Caco-2 (cell line): ENCODE measurements at regions not wholly inside any gene's neighbourhood (a gene's known extent, or its start where the extent isn't known, plus 50 kb on each side); places are given as distances from the start of the nearest gene placed in this dataset.

Experiments
- BruUV-seq: library from RNA; stranded (reverse); fragments of 400-500 nt; replicated peaks from 2 replicates; lab custom pipeline; 2021; lab: Mats Ljungman, UMichigan
- CTCF ChIA-PET: fragments of 300-600 bp; sonication (Branson Sonifier 250); formaldehyde crosslinking; loops from one replicate; lab custom pipeline; 2022; ENCODE audit warnings: antibody characterized with exemption; lab: Charles Lee
- POLR2A ChIA-PET: fragments of 300-600 bp; sonication (Branson Sonifier 250); formaldehyde crosslinking; loops from one replicate; lab custom pipeline; 2022; ENCODE audit warnings: antibody characterized with exemption; lab: Charles Lee
- DNase-seq, 2 experiments: peaks; one replicate each; pipeline versions ENCODE4 v3.0.0 to v3.0.0-alpha.2; 2020 to 2022
- H3K27me3 ChIP-seq: replicated peaks from 2 replicates; pipeline ENCODE4 v1.6.0; 2011; ENCODE audit warnings: low read length; ENCODE audit not compliant: control insufficient read depth, insufficient read depth
- H3K36me3 ChIP-seq: 2 replicates; pipeline ENCODE4 v1.5.1; 2011; ENCODE audit warnings: low read length; ENCODE audit not compliant: control insufficient read depth, insufficient read depth
- H3K4me1 ChIP-seq: fragments of 250-450 bp; sonication (Bioruptor Pico); 2 replicates; pipeline ENCODE4 v1.5.1; 2020; ENCODE audit warnings: mild to moderate bottlenecking
- H3K4me3 ChIP-seq: 2 replicates; pipeline ENCODE4 v1.5.1; 2011; ENCODE audit warnings: low read depth, mild to moderate bottlenecking, control low read depth, low read length
- H3K9me3 ChIP-seq: fragments of 250-450 bp; sonication (Bioruptor Pico); 2 replicates; pipeline ENCODE4 v1.5.1; 2020; ENCODE audit warnings: mild to moderate bottlenecking, moderate library complexity
- H3K27ac Mint-ChIP-seq: one replicate; pipeline ENCODE4 v1.8.0; 2022; ENCODE audit warnings: mixed read lengths; ENCODE audit not compliant: unreplicated experiment
- H3K27me3 Mint-ChIP-seq: one replicate; pipeline ENCODE4 v1.8.0; 2022; ENCODE audit warnings: mixed read lengths; ENCODE audit not compliant: insufficient read depth, unreplicated experiment
- H3K36me3 Mint-ChIP-seq: one replicate; pipeline ENCODE4 v1.8.0; 2022; ENCODE audit warnings: mild to moderate bottlenecking, mixed read lengths; ENCODE audit not compliant: insufficient read depth, unreplicated experiment
- H3K4me1 Mint-ChIP-seq: one replicate; pipeline ENCODE4 v1.8.0; 2022; ENCODE audit warnings: low read depth, mixed read lengths; ENCODE audit not compliant: unreplicated experiment
- H3K4me3 Mint-ChIP-seq: one replicate; pipeline ENCODE4 v1.8.0; 2022; ENCODE audit warnings: mild to moderate bottlenecking, moderate library complexity, mixed read lengths; ENCODE audit not compliant: unreplicated experiment
- H3K9me3 Mint-ChIP-seq: one replicate; pipeline ENCODE4 v1.8.0; 2022; ENCODE audit warnings: mixed read lengths; ENCODE audit not compliant: unreplicated experiment
- intact Hi-C: fragments of 100-400 bp; cut with micrococcal nuclease; formaldehyde crosslinking; loops from one replicate; pipeline ENCODE4 v1.10.0; 2022; ENCODE audit not compliant: unreplicated experiment
- TF ChIP-seq, protein P1 (sequence below), 2 experiments: fragments of 200-600 bp in 1 of 2; IDR thresholded peaks; 1 replicate in 1 of 2; 2 replicates in 1 of 2; pipeline versions ENCODE4 v1.5.1 to v1.8.0; 2011 to 2022; ENCODE audit warnings: antibody characterized with exemption in 1 of 2, control low read depth in 1 of 2, inconsistent platforms in 1 of 2, low read depth in 1 of 2, low read length in 1 of 2, mild to moderate bottlenecking in 1 of 2, moderate library complexity in 1 of 2; ENCODE audit not compliant: insufficient read depth in 1 of 2, severe bottlenecking in 1 of 2, unreplicated experiment in 1 of 2

DNA sequence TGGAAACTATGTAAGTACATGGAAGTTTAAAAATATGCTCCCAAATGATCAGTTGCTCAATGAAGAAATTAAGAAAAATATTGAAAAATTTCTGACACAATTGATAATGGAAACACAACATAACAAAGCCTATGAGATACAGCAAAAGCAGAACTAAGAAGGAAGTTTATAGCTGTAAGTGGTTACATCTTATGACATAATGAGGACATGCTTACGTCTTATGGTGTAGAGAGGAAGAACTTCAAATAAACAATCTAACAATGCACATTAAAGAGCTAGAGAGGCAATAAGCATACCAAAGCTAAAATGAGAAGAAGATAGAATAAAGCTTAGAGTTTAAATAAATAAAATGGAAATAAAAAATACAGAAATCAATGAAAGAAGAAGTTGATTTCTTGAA is 50.0 kb upstream of the CEACAM21 start:
- Mint-ChIP-seq H3K9me3 (no peaks in the 10 kb centered on the region), H3K4me1 (no peaks in the 10 kb centered on the region), H3K27ac (no peak overlapping the region), H3K4me3 (no peak overlapping the region), H3K27me3 (peaks cover 51% of the 10 kb centered on the region), H3K36me3 (no peaks in the 10 kb centered on the region)
- CTCF ChIA-PET = no interaction called here
- TF ChIP-seq, protein P1, sequence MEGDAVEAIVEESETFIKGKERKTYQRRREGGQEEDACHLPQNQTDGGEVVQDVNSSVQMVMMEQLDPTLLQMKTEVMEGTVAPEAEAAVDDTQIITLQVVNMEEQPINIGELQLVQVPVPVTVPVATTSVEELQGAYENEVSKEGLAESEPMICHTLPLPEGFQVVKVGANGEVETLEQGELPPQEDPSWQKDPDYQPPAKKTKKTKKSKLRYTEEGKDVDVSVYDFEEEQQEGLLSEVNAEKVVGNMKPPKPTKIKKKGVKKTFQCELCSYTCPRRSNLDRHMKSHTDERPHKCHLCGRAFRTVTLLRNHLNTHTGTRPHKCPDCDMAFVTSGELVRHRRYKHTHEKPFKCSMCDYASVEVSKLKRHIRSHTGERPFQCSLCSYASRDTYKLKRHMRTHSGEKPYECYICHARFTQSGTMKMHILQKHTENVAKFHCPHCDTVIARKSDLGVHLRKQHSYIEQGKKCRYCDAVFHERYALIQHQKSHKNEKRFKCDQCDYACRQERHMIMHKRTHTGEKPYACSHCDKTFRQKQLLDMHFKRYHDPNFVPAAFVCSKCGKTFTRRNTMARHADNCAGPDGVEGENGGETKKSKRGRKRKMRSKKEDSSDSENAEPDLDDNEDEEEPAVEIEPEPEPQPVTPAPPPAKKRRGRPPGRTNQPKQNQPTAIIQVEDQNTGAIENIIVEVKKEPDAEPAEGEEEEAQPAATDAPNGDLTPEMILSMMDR (IDR thresholded peaks at IDR 0.05; ENCODE audit: insufficient read depth in 1 of 2, low read depth in 1 of 2, low read length in 1 of 2, severe bottlenecking in 1 of 2, unreplicated experiment in 1 of 2) = no peak
- POLR2A ChIA-PET = no interaction called here
- no peaks in the 10 kb centered on the region for H3K36me3 ChIP-seq
- DNase-seq = no peak
- no TSS peak for BruUV-seq
- H3K9me3 ChIP-seq = no peaks in the 10 kb centered on the region
- H3K4me3 ChIP-seq = no peak overlapping the region
- no peaks in the 10 kb centered on the region; the same call in 1 of the 2 replicates for H3K27me3 ChIP-seq
- H3K4me1 ChIP-seq = no peaks in the 10 kb centered on the region
- intact Hi-C loops = no loop called here
